Ishikawa (cell line): ENCODE measurements at regions not wholly inside any gene's neighbourhood (a gene's known extent, or its start where the extent isn't known, plus 50 kb on each side); places are given as distances from the start of the nearest gene placed in this dataset.

ENCODE experiments used
- CEBPB ChIP-seq: IDR thresholded peaks from 2 replicates; pipeline ENCODE4 v1.6.1; 2012
- CREB1 ChIP-seq: IDR thresholded peaks from 2 replicates; pipeline ENCODE4 v1.6.1; 2012; ENCODE audit warnings: low read depth
- EGR1 ChIP-seq: IDR thresholded peaks from 2 replicates; pipeline ENCODE4 v1.6.1; 2012
- EP300 ChIP-seq: IDR thresholded peaks from 2 replicates; pipeline ENCODE4 v1.6.1; 2012; ENCODE audit warnings: borderline replicate concordance
- FOXM1 ChIP-seq: IDR thresholded peaks from 2 replicates; pipeline ENCODE4 v1.6.1; 2012; ENCODE audit warnings: low read depth, borderline replicate concordance
- MAX ChIP-seq: IDR thresholded peaks from 2 replicates; pipeline ENCODE4 v1.6.1; 2012
- NFIC ChIP-seq: IDR thresholded peaks from 2 replicates; pipeline ENCODE4 v1.6.1; 2012
- RAD21 ChIP-seq: IDR thresholded peaks from 2 replicates; pipeline ENCODE4 v1.6.1; 2012; ENCODE audit warnings: low read depth
- REST ChIP-seq: IDR thresholded peaks from 2 replicates; pipeline ENCODE4 v1.6.1; 2012; ENCODE audit warnings: low read depth, mild to moderate bottlenecking
- TAF1 ChIP-seq: IDR thresholded peaks from 2 replicates; pipeline ENCODE4 v1.6.1; 2012; ENCODE audit warnings: low read depth, mild to moderate bottlenecking
- TCF12 ChIP-seq: IDR thresholded peaks from 2 replicates; pipeline ENCODE4 v1.6.1; 2012; ENCODE audit warnings: low read depth
- TEAD4 ChIP-seq: IDR thresholded peaks from 2 replicates; pipeline ENCODE4 v1.6.1; 2012
- USF1 ChIP-seq: IDR thresholded peaks from 2 replicates; pipeline ENCODE4 v1.6.1; 2012
- YY1 ChIP-seq: IDR thresholded peaks from 2 replicates; pipeline ENCODE4 v1.6.1; 2012; ENCODE audit warnings: low read depth
- ZBTB7A ChIP-seq: IDR thresholded peaks from 2 replicates; pipeline ENCODE4 v1.6.1; 2012; ENCODE audit warnings: low read depth

GRCh38 chr13:78934336-78934735 lies 275.4 kb upstream of the OBI1 start:
- TF ChIP-seq TAF1, result no peak
- TF ChIP-seq USF1, result no peak
- no peak for TF ChIP-seq CREB1
- no peak for TF ChIP-seq TEAD4
- no peak for TF ChIP-seq NFIC

GRCh38 chr13:78915015-78915414 lies 256.1 kb upstream of the OBI1 start:
- TF ChIP-seq YY1 (no peak), REST (no peak), NFIC (no peak), EGR1 (no peak), CEBPB (no peak), CREB1 (no peak), TCF12 (no peak), EP300 (no peak), MAX (no peak), FOXM1 (no peak), TEAD4 (no peak), RAD21 (no peak), ZBTB7A (no peak), TAF1 (no peak), USF1 (no peak)

- TF ChIP-seq EGR1, result no peak
- TF ChIP-seq FOXM1, result no peak
- no peak for TF ChIP-seq CEBPB
- no peak for TF ChIP-seq TAF1
- TF ChIP-seq CREB1, result no peak
- TF ChIP-seq REST, result no peak
- TF ChIP-seq YY1, result no peak
- no peak for TF ChIP-seq TEAD4
- TF ChIP-seq MAX, result no peak
- TF ChIP-seq USF1, result no peak
- no peak for TF ChIP-seq NFIC
- TF ChIP-seq ZBTB7A, result no peak
- TF ChIP-seq TCF12, result no peak
- no peak for TF ChIP-seq EP300
- TF ChIP-seq RAD21, result no peak
Observed at GRCh38 chr13:78913656-78914055, 254.7 kb upstream of the OBI1 start.

- TF ChIP-seq NFIC, result no peak
- TF ChIP-seq RAD21, result no peak
- no peak for TF ChIP-seq ZBTB7A
- no peak for TF ChIP-seq MAX
- no peak for TF ChIP-seq TAF1
- no peak for TF ChIP-seq TEAD4
- no peak for TF ChIP-seq FOXM1
- TF ChIP-seq EGR1, result no peak
- no peak for TF ChIP-seq YY1
- no peak for TF ChIP-seq EP300
- no peak for TF ChIP-seq TCF12
- no peak for TF ChIP-seq USF1
- no peak for TF ChIP-seq REST
- no peak for TF ChIP-seq CREB1
Observed at GRCh38 chr13:78910147-78910546, 251.2 kb upstream of the OBI1 start.
